NCI-H1417 (cell line): ENCODE measurements at regions not wholly inside any gene's neighbourhood (a gene's known extent, or its start where the extent isn't known, plus 50 kb on each side); places are given as distances from the start of the nearest gene placed in this dataset.
"Not testable (repeated sequence)": the region's sequence is repeated elsewhere in the genome, so short reads cannot be mapped to it uniquely, and the experiment has no call there.

Source experiments
- DNase-seq, 3 experiments: peaks; one replicate each; lab custom pipeline; 2025; lab: John Stamatoyannopoulos, UW

DNA sequence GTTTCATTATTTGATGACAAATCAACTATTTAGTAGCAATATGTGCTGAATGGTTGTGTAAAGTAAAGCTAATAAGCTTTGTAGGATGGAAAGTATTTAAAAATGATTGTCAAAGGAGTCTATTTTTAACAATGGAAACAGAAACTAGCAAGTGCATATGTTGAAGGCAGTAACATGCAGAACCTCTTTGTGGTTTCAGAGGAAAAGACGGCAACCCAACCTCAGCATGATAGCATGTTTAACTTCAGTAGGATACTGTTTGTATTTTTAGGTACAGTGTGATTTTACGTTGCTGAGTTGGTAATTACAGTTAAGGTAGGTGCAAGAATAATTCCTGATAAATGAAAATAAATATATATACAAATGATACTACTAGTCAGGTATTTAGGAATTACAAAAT lies 545.4 kb downstream of the CDY1 start:
- DNase-seq, result not testable (repeated sequence)

- not testable (repeated sequence) for DNase-seq
Observed at GRCh38 chrY:26179326-26179725, 557.4 kb downstream of the CDY1 start.

DNA sequence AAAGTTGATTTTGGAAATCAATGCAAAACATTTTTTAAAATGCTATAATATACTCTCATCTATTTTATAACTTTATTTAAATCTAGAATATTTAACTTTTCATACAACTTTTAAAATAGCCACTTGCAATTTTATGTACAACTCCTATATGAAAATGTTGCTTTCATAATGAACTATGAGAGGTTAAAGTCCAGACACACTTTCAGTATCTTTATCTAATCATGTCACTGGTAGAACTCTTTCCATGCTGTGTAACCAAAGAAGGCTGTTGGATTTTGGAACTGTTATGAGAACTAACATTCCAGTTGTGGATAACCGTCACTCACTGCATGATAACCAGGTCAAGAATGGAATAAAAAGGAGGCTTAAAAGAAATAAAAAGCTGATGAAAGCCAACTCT lies 603.1 kb downstream of the CDY1 start:
- DNase-seq, result not testable (repeated sequence)

GRCh38 chrY:26225468-26225867 lies 603.6 kb downstream of the CDY1 start:
- DNase-seq, result not testable (repeated sequence)

- not testable (repeated sequence) for DNase-seq
Observed at GRCh38 chrY:26240944-26241343, 619.0 kb downstream of the CDY1 start.

GRCh38 chrY:26254262-26254661 lies 632.3 kb downstream of the CDY1 start:
- DNase-seq, result not testable (repeated sequence)

DNA sequence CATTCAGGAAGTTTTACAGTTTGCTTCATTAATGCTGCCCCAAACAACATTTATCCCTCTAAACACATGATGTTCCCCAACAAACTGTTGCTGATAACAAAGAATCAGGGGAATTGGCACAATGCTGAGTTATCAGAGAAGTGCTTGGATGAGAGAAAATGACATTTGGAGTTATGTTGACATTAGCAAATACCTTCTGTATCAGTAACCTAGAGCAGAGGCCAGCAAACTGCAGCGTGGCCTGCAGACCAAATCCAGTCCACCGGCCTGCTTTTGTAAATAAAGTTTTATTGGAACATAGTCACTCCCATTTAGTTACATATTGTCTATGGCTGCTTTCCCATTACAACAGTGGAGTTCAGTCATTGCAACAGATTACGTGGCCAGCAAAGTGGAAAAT lies 643.5 kb downstream of the CDY1 start:
- not testable (repeated sequence) for DNase-seq

DNA sequence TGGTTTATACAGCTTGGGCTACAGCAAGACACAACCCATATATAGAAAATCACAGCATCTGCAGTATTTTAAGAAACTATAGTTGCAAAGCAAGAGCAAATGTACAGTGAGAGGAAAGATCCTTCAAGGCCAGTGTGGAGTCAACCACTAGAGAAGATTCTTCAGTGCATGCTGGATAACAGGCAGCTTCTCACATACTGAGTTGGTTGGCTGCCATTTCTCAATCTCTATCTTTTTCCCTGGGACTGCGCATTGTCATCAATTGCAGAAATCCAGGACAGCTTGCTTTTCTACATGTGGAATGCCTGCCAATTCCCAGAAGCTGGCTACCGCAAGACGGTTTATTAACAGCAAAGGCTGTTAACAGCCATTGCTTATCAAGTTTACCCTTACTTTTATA lies 646.5 kb downstream of the CDY1 start:
- DNase-seq, result not testable (repeated sequence)

- DNase-seq, result not testable (repeated sequence)
Observed at GRCh38 chrY:26268934-26269333, 647.0 kb downstream of the CDY1 start.

GRCh38 chrY:26273089-26273488 lies 651.2 kb downstream of the CDY1 start:
- not testable (repeated sequence) for DNase-seq

GRCh38 chrY:26306046-26306445 lies 684.1 kb downstream of the CDY1 start:
- DNase-seq, result not testable (repeated sequence)

DNA sequence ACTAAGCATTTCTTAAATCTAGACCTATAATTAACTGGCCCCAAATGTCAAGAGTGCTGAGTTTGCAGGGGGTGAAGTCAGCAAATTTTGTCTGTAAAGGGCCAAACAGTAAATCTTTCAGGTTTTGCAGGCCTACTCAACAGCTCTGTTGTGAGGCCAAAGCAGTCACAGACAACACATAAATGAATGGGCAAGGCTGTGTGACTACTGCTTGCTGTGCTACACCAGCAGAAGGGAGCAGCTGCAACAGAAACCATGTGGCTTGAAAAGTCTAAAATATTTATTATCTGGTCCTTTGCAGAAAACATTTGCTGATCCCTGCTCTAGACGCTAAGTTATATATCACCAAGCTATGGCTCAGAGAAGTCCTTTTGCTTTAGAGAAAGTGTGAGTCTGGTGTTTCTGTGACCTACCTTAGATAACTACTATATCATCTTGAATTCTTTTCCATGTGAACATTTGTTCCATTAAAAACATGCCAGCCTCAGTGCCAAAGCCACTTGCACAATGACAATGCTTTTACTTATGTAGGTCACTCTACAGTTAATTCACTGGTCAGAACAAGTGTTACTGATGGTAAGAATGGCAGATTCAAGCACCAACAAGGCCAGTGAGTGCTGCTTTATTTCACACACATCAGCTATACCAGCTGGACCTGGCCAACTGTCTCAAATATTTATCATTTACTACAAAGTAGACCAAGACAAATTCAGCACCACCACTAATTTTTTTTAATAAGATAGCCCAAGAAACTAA lies 684.9 kb downstream of the CDY1 start:
- not testable (repeated sequence) for DNase-seq

DNA sequence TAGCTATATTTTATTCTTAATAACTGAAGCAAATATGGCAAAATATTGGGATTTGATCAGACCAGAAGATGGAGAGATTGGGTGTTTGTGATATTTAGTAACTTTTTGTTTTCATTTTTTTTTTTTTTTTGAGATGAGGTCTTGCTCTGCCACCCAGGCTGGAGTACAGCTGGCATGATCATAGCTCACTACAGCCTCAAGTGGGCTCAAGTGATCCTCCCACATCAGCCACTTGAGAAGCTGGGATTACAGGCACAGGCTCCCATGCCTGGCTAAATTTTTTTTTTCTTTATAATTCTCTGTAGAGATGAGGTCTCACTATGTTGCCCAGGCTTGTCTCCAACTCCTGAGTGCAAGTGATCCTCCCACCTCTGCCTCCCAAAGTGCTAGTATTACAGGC lies 686.4 kb downstream of the CDY1 start:
- not testable (repeated sequence) for DNase-seq

DNA sequence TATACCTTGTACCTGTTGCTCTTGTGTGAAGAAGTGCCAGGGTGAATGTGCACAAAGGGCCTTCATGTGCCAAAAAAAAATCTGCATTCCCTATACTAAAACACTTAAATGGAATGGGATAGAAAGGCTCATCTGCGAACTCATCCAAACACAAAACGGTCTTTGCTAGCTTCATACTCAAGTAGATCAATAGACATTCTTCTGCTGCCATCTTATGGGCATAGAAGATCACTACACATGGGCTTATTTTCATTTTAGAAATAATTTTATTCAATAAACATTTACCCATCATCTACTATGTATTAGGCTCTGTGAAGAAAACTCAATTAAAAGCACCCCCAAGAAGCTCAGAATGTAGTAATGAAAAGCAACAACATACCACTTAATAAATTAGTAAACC lies 693.1 kb downstream of the CDY1 start:
- DNase-seq, result peak in 1 of 3 experiments; percentile 21

- DNase-seq, result not testable (repeated sequence)
Observed at GRCh38 chrY:26319488-26320202, 697.7 kb downstream of the CDY1 start.

- DNase-seq, result not testable (repeated sequence)
Observed at GRCh38 chrY:26322756-26323155, 700.8 kb downstream of the CDY1 start.

DNA sequence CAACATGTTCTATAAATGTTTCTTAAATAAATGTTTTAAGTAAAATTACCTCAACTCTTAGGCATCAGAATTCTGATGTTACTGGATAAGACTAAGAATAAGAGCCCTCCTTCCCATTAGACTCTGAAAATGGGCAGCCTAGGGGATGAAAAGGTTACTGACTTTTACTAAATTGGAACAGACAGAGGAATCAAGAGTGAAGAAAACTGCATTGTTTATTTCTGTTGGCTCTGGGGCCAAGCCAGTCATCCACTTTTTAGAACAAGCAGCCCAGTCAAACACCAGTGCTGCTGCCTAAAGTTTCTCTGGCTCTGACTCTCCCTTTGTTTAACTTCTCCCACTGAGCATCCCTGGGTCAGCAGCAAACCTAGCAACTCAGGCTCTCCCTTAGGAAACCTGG lies 731.0 kb downstream of the CDY1 start:
- not testable (repeated sequence) for DNase-seq

DNA sequence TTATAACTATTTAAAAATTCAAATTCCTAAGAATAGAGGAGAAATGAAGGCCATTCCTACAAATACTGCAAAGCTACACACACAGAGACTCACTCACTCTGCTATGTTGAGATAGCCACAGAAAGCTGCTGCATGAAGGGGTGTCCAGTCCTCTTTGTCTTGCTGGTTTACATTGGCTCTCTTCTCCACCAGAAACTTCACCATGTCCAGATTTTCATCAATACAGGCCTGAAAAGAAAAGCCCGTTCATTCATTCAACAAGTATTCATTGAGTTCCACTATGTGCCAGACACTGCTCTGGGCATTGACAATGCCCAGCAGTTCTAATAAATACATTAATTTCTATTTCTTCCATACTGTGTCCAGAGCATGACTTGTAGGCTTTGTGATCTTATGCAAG lies 732.3 kb downstream of the CDY1 start:
- DNase-seq, result no peak

DNA sequence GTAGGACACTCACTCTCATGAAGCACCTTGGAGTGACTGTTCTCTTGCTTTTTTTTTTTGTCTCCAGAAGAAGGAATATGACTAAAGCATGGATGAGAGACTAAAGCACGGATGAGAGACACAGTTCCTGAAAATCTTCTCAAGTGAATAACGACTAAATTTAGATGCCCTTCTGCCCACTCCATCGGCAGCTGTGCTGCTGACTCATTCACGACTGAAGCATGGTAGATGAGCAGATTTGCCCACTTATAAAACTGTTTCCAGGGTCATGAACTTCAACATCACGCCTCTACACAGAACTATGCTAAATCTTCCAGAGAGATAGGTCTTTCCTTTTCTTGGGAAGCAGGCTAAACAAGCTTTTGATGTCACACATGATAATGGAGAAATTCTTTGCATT lies 738.0 kb downstream of the CDY1 start:
- not testable (repeated sequence) for DNase-seq

DNA sequence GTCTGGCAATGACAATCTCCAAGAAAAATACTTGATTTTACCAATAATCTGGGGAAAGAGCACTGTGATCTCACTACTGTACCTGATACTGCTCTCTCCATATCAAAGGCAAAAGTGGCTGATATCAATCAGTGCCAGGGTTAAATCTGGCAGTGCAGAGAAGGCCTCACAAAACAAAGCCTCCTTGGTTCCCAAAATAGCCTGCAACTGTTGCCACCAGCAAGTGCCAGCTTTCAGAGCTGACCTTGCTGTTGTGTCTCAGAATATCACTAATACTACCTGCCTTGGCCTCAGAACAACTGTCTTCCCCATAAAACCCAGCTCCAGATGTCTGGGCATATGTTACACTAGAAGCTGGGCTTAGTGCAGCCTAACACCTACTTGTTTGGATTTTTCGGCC lies 738.6 kb downstream of the CDY1 start:
- DNase-seq, result not testable (repeated sequence)

DNA sequence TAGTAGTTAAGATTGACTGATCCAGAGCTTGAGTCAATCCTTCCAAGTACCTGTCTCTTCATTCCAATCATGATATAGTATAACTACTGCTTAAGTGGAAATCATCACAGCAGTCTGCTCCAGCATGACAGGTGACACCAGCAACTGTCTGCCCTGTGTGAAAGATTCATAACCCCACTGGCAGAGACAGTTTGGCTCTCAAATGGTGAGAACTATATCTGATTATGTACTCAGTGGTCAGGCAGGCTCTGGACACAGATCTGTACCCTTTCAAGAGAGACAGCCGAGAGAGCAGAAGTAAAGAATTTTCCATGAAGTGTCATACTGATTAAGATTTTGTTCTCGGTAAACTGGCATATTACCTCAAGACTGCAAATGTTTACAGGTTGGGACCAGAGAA lies 741.5 kb downstream of the CDY1 start:
- not testable (repeated sequence) for DNase-seq

GRCh38 chrY:26366091-26366490 lies 744.2 kb downstream of the CDY1 start:
- DNase-seq, result not testable (repeated sequence)

DNA sequence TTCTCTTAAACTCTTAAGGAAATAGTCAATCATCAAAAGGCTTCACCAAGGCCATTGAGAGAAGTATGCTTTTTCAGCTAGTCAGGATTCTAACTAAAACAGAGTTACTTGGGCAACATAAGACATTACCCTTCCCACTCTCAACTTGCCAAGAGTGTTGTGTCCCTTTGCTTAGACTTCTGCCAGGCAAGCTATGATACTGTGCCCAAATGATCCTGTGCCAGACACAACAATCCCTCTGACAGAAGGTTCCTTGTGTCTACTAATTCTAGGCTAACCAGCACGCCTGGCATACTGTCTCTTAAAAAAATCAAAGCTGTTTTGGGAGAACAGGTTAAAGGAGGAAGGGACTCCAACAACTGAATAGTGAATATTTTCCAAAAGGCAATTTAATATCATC lies 750.6 kb downstream of the CDY1 start:
- not testable (repeated sequence) for DNase-seq
